Endodermal cell (in vitro differentiated cells): ENCODE measurements at regions not wholly inside any gene's neighbourhood (a gene's known extent, or its start where the extent isn't known, plus 50 kb on each side); places are given as distances from the start of the nearest gene placed in this dataset.

Experiments used
- DNase-seq: peaks from one replicate; pipeline ENCODE4 v3.0.0-alpha.2; 2017
- H3K27ac ChIP-seq: 2 replicates; pipeline ENCODE4 v1.5.1; 2013; ENCODE audit warnings: mild to moderate bottlenecking, low read depth, low read length, moderate library complexity
- H3K27me3 ChIP-seq: 2 replicates; pipeline ENCODE4 v1.6.1; 2013; ENCODE audit warnings: mild to moderate bottlenecking, low read length, moderate library complexity; ENCODE audit not compliant: insufficient read depth, control insufficient read depth, poor library complexity, severe bottlenecking
- H3K36me3 ChIP-seq: 2 replicates; pipeline ENCODE4 v1.7.0; 2013; ENCODE audit warnings: mild to moderate bottlenecking, low read length, moderate library complexity; ENCODE audit not compliant: control insufficient read depth, insufficient read depth
- H3K4me1 ChIP-seq: one replicate; pipeline ENCODE4 v1.7.0; 2013; ENCODE audit warnings: low read length; ENCODE audit not compliant: control insufficient read depth, insufficient read depth
- H3K4me3 ChIP-seq: 2 replicates; pipeline ENCODE4 v1.5.1; 2013; ENCODE audit warnings: mild to moderate bottlenecking, low read length, moderate library complexity
- H3K9ac ChIP-seq: 2 replicates; pipeline ENCODE4 v1.6.1; 2013; ENCODE audit warnings: mild to moderate bottlenecking, low read length, moderate library complexity; ENCODE audit not compliant: poor library complexity, severe bottlenecking; ENCODE audit errors: extremely low read depth
- H3K9me3 ChIP-seq: 2 replicates; pipeline ENCODE4 v1.6.1; 2013; ENCODE audit warnings: mild to moderate bottlenecking, low read length, moderate library complexity; ENCODE audit not compliant: control insufficient read depth
- H3K27ac Mint-ChIP-seq: 2 replicates; pipeline ENCODE4 v1.8.0; 2020; ENCODE audit warnings: mixed read lengths
- H3K27me3 Mint-ChIP-seq: 2 replicates; pipeline ENCODE4 v1.8.0; 2021; ENCODE audit warnings: mild to moderate bottlenecking, mixed read lengths; ENCODE audit not compliant: insufficient read depth
- H3K36me3 Mint-ChIP-seq: 2 replicates; pipeline ENCODE4 v1.8.0; 2020; ENCODE audit warnings: low read depth, mixed read lengths
- H3K4me1 Mint-ChIP-seq: 2 replicates; pipeline ENCODE4 v1.8.0; 2020; ENCODE audit warnings: mixed read lengths
- H3K4me3 Mint-ChIP-seq: 2 replicates; pipeline ENCODE4 v1.8.0; 2020; ENCODE audit warnings: mild to moderate bottlenecking, moderate library complexity, mixed read lengths
- H3K9me3 Mint-ChIP-seq: 2 replicates; pipeline ENCODE4 v1.8.0; 2020; ENCODE audit warnings: mild to moderate bottlenecking, mixed read lengths
- CTCF ChIP-seq: fragments of 200-600 bp; sonication (generic); conservative IDR thresholded peaks from 2 replicates; pipeline ENCODE4 v1.5.0; 2021; ENCODE audit warnings: antibody characterized with exemption, mild to moderate bottlenecking
- WGBS, 2 experiments: methylation state at CpG; one replicate each; pipeline versions ENCODE4 v1.1.5 to v1.1.7; 2013; ENCODE audit warnings: missing lambda C conversion rate in 2 of 2, mixed read lengths in 1 of 2; ENCODE audit not compliant: insufficient coverage in 1 of 2, insufficient read length in 1 of 2; 5-methylcytosine and 5-hydroxymethylcytosine counted together

DNA sequence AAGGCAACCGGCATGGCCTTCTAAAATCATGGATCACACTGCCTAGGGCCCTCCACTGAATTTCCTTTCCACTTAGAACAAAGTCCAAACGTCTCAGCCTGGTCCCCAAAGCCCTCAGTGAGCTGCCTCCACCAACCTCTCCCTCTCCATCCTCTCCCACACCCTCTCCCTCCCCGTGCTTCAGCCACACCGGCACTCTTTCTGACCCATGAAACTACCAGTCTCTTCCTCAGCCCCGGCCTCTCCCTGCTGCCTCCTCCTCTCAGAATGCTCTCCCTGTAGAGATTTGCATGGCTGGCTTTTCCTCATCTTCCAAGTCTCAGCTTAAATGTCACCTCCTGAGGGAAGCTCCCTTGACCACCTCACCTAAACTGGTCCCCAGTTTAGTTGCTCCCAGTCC, 219.0 kb upstream of the ZMIZ1 start:
- Mint-ChIP-seq H3K9me3 (no peaks in the 10 kb centered on the region), H3K27ac (no peak overlapping the region), H3K4me1 (peaks cover 5% of the 10 kb centered on the region), H3K4me3 (no peak overlapping the region), H3K27me3 (no peaks in the 10 kb centered on the region), H3K36me3 (no peaks in the 10 kb centered on the region)
- Histone ChIP-seq H3K27ac (no peak overlapping the region), H3K9me3 (no peaks in the 10 kb centered on the region), H3K4me3 (no peak overlapping the region), H3K9ac (no peak overlapping the region), H3K27me3 (no peaks in the 10 kb centered on the region), H3K4me1 (no peaks in the 10 kb centered on the region), H3K36me3 (no peaks in the 10 kb centered on the region)
- WGBS, 2 experiments, result 84 to 91% methylated on average over 4 to 5 of the region's 5 CpGs
- peak; percentile 28 for DNase-seq
- TF ChIP-seq CTCF, result no peak

DNA sequence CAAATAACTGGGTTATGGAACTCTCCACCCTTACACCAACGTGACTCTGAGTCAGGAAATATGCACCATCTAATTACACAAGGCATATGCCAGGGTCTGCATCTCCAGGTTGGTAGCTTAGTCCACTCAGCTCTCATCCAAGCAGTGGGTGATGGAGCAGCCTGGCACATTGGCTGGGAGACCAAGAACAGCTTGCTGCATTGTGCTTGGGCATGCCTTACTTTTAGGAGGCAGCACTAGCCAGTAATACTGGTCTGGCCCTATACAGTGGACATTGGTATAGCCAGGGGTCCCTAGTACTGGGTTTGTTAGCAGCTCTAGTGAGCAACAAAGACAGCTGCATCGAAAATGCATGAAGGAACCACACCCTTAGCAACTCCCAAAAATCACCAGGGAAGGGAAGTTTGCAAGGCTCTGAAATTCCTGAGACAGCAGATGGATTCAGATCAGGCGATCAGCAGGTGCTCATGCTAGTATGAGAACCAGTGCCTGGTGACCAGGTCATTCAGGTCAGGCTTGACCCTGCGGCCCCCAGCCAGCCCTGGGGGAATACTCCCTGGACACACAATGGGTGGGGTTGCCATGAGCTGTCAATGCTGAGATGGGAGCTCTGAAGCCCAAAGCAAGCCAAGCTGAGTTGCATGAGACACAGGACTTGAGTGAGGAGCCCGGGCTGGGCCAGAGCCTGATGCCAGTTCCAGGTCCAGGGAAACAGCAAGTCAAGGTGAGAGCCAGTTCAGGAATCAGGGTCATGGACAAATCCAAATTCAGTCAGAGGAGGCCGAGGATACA, 217.9 kb upstream of the ZMIZ1 start:
- TF ChIP-seq CTCF, result no peak
- H3K36me3 ChIP-seq, result no peaks in the 10 kb centered on the region
- no peak overlapping the region for H3K4me3 ChIP-seq
- no peaks in the 10 kb centered on the region for H3K9me3 ChIP-seq
- Mint-ChIP-seq H3K36me3 (no peaks in the 10 kb centered on the region), H3K4me1 (peaks cover 5% of the 10 kb centered on the region), H3K27ac (no peak overlapping the region), H3K4me3 (no peak overlapping the region), H3K27me3 (no peaks in the 10 kb centered on the region), H3K9me3 (no peaks in the 10 kb centered on the region)
- no peaks in the 10 kb centered on the region for H3K27me3 ChIP-seq
- no peak overlapping the region for H3K9ac ChIP-seq
- no peak overlapping the region for H3K27ac ChIP-seq
- H3K4me1 ChIP-seq, result no peaks in the 10 kb centered on the region
- WGBS, 2 experiments, result 88 to 98% methylated on average over 5 to 6 of the region's 6 CpGs
- DNase-seq, result peak; percentile 33

DNA sequence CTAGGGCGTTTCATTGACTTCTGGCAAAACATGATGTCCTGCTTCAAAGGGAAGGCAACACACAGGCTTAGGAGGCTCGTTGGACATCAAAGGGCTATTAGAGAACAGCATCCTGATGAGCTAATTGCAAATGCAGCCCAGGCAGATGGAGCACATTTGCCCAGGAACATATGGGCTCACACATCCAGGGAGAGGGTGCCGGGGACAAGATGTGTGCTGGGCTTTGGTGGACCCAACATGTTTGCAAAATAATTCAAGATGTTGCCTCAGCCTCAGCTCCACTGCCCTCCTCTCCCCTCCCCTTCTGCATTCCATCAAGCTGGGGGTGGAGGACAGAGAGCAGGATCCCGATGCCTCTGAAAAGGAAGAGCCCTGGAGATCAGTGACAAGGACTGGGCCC, 217.1 kb upstream of the ZMIZ1 start:
- 88 to 89% methylated on average over 3 to 4 of the region's 4 CpGs for WGBS, 2 experiments
- TF ChIP-seq CTCF, result no peak
- peaks cover 5% of the 10 kb centered on the region for H3K4me1 Mint-ChIP-seq
- H3K9me3 Mint-ChIP-seq, result no peaks in the 10 kb centered on the region
- H3K27ac Mint-ChIP-seq, result no peak overlapping the region
- Histone ChIP-seq H3K36me3 (no peaks in the 10 kb centered on the region), H3K4me3 (no peak overlapping the region), H3K4me1 (no peaks in the 10 kb centered on the region), H3K9ac (no peak overlapping the region), H3K9me3 (no peaks in the 10 kb centered on the region), H3K27ac (no peak overlapping the region), H3K27me3 (no peaks in the 10 kb centered on the region)
- no peak overlapping the region for H3K4me3 Mint-ChIP-seq
- H3K27me3 Mint-ChIP-seq, result peaks cover 1% of the 10 kb centered on the region
- H3K36me3 Mint-ChIP-seq, result no peaks in the 10 kb centered on the region
- peak; percentile 35 for DNase-seq
